Colon (tissue), 2 donors: ENCODE measurements at regions not wholly inside any gene's neighbourhood (a gene's known extent, or its start where the extent isn't known, plus 50 kb on each side); places are given as distances from the start of the nearest gene placed in this dataset.

Source experiments
- FAIRE-seq: peaks from 2 replicates; lab custom pipeline; 2012; peaks lifted over from hg19 to GRCh38; lab: Jason Lieb, UNC
- donor health status: control.
- donor health status: control.

GRCh38 chr1:70892930-70893329, 154.7 kb downstream of the PTGER3 start:
- FAIRE-seq, result no peak

- no peak for FAIRE-seq
Observed at GRCh38 chr1:70893381-70893780, 154.2 kb downstream of the PTGER3 start.

GRCh38 chr1:70895531-70895930, 152.1 kb downstream of the PTGER3 start:
- no peak for FAIRE-seq

GRCh38 chr1:70896224-70896623, 151.4 kb downstream of the PTGER3 start:
- no peak for FAIRE-seq

GRCh38 chr1:70897273-70897672, 150.3 kb downstream of the PTGER3 start:
- no peak for FAIRE-seq

- FAIRE-seq, result no peak
Observed at GRCh38 chr1:70899735-70900134, 147.9 kb downstream of the PTGER3 start.

GRCh38 chr1:70902211-70902610, 145.4 kb downstream of the PTGER3 start:
- FAIRE-seq, result no peak

- FAIRE-seq, result no peak
Observed at GRCh38 chr1:70906800-70907199, 140.8 kb downstream of the PTGER3 start.

- no peak for FAIRE-seq
Observed at GRCh38 chr1:70907563-70908310, 139.9 kb downstream of the PTGER3 start.

GRCh38 chr1:70909262-70909822, 138.3 kb downstream of the PTGER3 start:
- no peak for FAIRE-seq

- FAIRE-seq, result no peak
Observed at GRCh38 chr1:70910013-70910412, 137.6 kb downstream of the PTGER3 start.

- FAIRE-seq, result no peak
Observed at GRCh38 chr1:70911861-70912260, 135.8 kb downstream of the PTGER3 start.

GRCh38 chr1:70914224-70914623, 133.4 kb downstream of the PTGER3 start:
- FAIRE-seq, result no peak

GRCh38 chr1:70915258-70916033, 132.2 kb downstream of the PTGER3 start:
- no peak for FAIRE-seq

- no peak for FAIRE-seq
Observed at GRCh38 chr1:70916034-70916427, 131.6 kb downstream of the PTGER3 start.

GRCh38 chr1:70919706-70920323, 127.8 kb downstream of the PTGER3 start:
- FAIRE-seq, result no peak
